ENCODE measurements at regions not wholly inside any gene's neighbourhood (a gene's known extent, or its start where the extent isn't known, plus 50 kb on each side); places are given as distances from the start of the nearest gene placed in this dataset.

DNA sequence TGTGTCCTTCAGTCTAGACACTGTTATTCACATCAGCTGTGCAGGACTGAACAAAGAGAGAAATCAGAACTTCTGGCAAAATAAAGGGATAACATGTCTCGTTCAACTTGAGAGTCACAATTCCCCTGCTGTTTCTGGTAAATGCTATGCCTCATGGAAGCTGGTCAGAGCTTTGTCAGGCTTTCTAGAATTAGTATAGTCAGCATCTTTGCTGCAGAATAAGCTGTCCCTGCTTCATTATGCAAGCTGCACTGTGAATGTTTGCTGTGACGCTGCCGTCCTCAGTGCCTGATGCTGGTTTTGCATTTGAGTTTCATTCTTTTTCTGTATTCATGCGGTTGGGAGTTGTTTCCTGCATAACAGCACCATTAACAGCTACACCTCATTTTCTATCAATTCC, 96.4 kb upstream of the KCNJ6 start:
- Histone ChIP-seq H3K27me3 (ENCODE audit: control insufficient read depth in 4 of 4, insufficient read depth in 4 of 4, low read length in 3 of 4) (peaks cover 0 to 5% (median 2%) of the 10 kb centered on the region in 4 donors), H3K4me3 (ENCODE audit: low read depth in 1 of 3, low read length in 3 of 3) (no peak overlapping the region), H3K36me3 (ENCODE audit: control insufficient read depth in 4 of 4, insufficient read depth in 3 of 4, low read depth in 1 of 4, low read length in 3 of 4) (no peaks in the 10 kb centered on the region), H3K9me3 (ENCODE audit: control insufficient read depth in 4 of 4, low read length in 3 of 4) (peaks cover 0 to 5% (median 0%) of the 10 kb centered on the region in 4 donors), H3K4me1 (ENCODE audit: control insufficient read depth in 4 of 4, insufficient read depth in 4 of 4, low read length in 3 of 4) (no peaks in the 10 kb centered on the region), H3K27ac (ENCODE audit: low read depth in 1 of 2, low read length in 2 of 2) (no peak overlapping the region), H3K9ac (ENCODE audit: low read depth in 1 of 2, low read length in 2 of 2) (no peak overlapping the region)
- 70% methylated on average over 4 of the region's 4 CpGs for WGBS
- TF ChIP-seq SP1 (IDR thresholded peaks at IDR 0.05), result no peak
- TF ChIP-seq RAD21 (IDR thresholded peaks at IDR 0.05), result no peak
- TF ChIP-seq YY1 (IDR thresholded peaks at IDR 0.05), result no peak
- TF ChIP-seq, protein P1, sequence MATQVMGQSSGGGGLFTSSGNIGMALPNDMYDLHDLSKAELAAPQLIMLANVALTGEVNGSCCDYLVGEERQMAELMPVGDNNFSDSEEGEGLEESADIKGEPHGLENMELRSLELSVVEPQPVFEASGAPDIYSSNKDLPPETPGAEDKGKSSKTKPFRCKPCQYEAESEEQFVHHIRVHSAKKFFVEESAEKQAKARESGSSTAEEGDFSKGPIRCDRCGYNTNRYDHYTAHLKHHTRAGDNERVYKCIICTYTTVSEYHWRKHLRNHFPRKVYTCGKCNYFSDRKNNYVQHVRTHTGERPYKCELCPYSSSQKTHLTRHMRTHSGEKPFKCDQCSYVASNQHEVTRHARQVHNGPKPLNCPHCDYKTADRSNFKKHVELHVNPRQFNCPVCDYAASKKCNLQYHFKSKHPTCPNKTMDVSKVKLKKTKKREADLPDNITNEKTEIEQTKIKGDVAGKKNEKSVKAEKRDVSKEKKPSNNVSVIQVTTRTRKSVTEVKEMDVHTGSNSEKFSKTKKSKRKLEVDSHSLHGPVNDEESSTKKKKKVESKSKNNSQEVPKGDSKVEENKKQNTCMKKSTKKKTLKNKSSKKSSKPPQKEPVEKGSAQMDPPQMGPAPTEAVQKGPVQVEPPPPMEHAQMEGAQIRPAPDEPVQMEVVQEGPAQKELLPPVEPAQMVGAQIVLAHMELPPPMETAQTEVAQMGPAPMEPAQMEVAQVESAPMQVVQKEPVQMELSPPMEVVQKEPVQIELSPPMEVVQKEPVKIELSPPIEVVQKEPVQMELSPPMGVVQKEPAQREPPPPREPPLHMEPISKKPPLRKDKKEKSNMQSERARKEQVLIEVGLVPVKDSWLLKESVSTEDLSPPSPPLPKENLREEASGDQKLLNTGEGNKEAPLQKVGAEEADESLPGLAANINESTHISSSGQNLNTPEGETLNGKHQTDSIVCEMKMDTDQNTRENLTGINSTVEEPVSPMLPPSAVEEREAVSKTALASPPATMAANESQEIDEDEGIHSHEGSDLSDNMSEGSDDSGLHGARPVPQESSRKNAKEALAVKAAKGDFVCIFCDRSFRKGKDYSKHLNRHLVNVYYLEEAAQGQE (IDR thresholded peaks at IDR 0.05), result no peak
- TF ChIP-seq HNF4A (conservative IDR thresholded peaks at IDR 0.05), result no peak
- no peak for TF ChIP-seq FOXA1 (IDR thresholded peaks at IDR 0.05)
- TF ChIP-seq, protein P2, sequence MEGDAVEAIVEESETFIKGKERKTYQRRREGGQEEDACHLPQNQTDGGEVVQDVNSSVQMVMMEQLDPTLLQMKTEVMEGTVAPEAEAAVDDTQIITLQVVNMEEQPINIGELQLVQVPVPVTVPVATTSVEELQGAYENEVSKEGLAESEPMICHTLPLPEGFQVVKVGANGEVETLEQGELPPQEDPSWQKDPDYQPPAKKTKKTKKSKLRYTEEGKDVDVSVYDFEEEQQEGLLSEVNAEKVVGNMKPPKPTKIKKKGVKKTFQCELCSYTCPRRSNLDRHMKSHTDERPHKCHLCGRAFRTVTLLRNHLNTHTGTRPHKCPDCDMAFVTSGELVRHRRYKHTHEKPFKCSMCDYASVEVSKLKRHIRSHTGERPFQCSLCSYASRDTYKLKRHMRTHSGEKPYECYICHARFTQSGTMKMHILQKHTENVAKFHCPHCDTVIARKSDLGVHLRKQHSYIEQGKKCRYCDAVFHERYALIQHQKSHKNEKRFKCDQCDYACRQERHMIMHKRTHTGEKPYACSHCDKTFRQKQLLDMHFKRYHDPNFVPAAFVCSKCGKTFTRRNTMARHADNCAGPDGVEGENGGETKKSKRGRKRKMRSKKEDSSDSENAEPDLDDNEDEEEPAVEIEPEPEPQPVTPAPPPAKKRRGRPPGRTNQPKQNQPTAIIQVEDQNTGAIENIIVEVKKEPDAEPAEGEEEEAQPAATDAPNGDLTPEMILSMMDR (IDR thresholded peaks at IDR 0.05; ENCODE audit: low read depth, low read length, missing input control), result no peak
- no peak for TF ChIP-seq HNF4G (IDR thresholded peaks at IDR 0.05)
- TF ChIP-seq, protein P3, sequence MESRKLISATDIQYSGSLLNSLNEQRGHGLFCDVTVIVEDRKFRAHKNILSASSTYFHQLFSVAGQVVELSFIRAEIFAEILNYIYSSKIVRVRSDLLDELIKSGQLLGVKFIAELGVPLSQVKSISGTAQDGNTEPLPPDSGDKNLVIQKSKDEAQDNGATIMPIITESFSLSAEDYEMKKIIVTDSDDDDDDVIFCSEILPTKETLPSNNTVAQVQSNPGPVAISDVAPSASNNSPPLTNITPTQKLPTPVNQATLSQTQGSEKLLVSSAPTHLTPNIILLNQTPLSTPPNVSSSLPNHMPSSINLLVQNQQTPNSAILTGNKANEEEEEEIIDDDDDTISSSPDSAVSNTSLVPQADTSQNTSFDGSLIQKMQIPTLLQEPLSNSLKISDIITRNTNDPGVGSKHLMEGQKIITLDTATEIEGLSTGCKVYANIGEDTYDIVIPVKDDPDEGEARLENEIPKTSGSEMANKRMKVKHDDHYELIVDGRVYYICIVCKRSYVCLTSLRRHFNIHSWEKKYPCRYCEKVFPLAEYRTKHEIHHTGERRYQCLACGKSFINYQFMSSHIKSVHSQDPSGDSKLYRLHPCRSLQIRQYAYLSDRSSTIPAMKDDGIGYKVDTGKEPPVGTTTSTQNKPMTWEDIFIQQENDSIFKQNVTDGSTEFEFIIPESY (IDR thresholded peaks at IDR 0.05), result no peak
- TF ChIP-seq, protein P4, sequence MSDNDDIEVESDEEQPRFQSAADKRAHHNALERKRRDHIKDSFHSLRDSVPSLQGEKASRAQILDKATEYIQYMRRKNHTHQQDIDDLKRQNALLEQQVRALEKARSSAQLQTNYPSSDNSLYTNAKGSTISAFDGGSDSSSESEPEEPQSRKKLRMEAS (IDR thresholded peaks at IDR 0.05), result no peak
- TF ChIP-seq NR2F2 (IDR thresholded peaks at IDR 0.05), result no peak
- TF ChIP-seq EGR1 (IDR thresholded peaks at IDR 0.05; ENCODE audit: low read depth in 2 of 2), result no peak
- TF ChIP-seq JUND (IDR thresholded peaks at IDR 0.05), result no peak
- DNase-seq (ENCODE audit: low spot score), result no peak

DNA sequence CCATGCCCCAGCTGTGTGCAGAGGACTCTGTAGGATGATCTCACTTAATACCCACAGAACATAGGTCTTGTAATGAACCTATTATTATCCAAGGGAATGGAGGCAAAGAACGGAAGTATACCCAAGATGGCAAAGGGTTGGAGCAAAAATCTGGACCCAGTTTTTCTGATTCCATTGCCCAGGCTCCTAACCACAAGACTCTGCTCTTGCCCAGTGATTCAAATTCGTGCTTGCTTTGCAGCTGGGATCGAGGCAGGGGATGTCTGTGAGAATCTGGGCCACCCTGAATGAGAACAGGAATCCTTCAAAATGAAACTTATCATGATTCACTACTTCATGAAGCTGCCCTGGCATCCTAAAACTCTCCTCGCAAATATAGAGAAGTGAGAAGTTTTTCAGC, 97.5 kb upstream of the KCNJ6 start:
- TF ChIP-seq JUND (IDR thresholded peaks at IDR 0.05), result no peak
- no peak overlapping the region for H3K27ac ChIP-seq (ENCODE audit: low read depth in 1 of 2, low read length in 2 of 2)
- WGBS, result 51% methylated on average over 4 of the region's 4 CpGs
- no peaks in the 10 kb centered on the region for H3K4me1 ChIP-seq (ENCODE audit: control insufficient read depth in 4 of 4, insufficient read depth in 4 of 4, low read length in 3 of 4)
- peaks cover 0 to 5% (median 2%) of the 10 kb centered on the region in 4 donors for H3K27me3 ChIP-seq (ENCODE audit: control insufficient read depth in 4 of 4, insufficient read depth in 4 of 4, low read length in 3 of 4)
- no peak overlapping the region for H3K4me3 ChIP-seq (ENCODE audit: low read depth in 1 of 3, low read length in 3 of 3)
- no peak for DNase-seq (ENCODE audit: low spot score)
- no peak overlapping the region for H3K9ac ChIP-seq (ENCODE audit: low read depth in 1 of 2, low read length in 2 of 2)
- no peaks in the 10 kb centered on the region for H3K36me3 ChIP-seq (ENCODE audit: control insufficient read depth in 4 of 4, insufficient read depth in 3 of 4, low read depth in 1 of 4, low read length in 3 of 4)
- H3K9me3 ChIP-seq (ENCODE audit: control insufficient read depth in 4 of 4, low read length in 3 of 4), result peaks cover 0 to 5% (median 0%) of the 10 kb centered on the region in 4 donors
